OCI-LY7 (cell line): ENCODE measurements at regions not wholly inside any gene's neighbourhood (a gene's known extent, or its start where the extent isn't known, plus 50 kb on each side); places are given as distances from the start of the nearest gene placed in this dataset.
"Not testable (repeated sequence)": the region's sequence is repeated elsewhere in the genome, so short reads cannot be mapped to it uniquely, and the experiment has no call there.

Source experiments
- BruUV-seq: library from RNA; stranded (reverse); fragments of 400-500 nt; replicated peaks from 2 replicates; lab custom pipeline; 2021; lab: Mats Ljungman, UMichigan
- CTCF ChIA-PET: fragments of 300-600 bp; sonication (Branson Sonifier 250); formaldehyde crosslinking; loops from one replicate; lab custom pipeline; 2022; ENCODE audit warnings: antibody characterized with exemption; ENCODE audit not compliant: unreplicated experiment; lab: Charles Lee
- POLR2A ChIA-PET: fragments of 300-600 bp; sonication (Branson Sonifier 250); formaldehyde crosslinking; loops from one replicate; lab custom pipeline; 2022; ENCODE audit warnings: antibody characterized with exemption; lab: Charles Lee
- DNase-seq: peaks from one replicate; pipeline ENCODE4 v3.0.0-alpha.2; 2015; ENCODE audit warnings: low spot score
- H2AFZ ChIP-seq: fragments of 200-600 bp; sonication (generic), shearing (Covaris generic); 2 replicates; pipeline ENCODE4 v1.6.1; 2014; ENCODE audit warnings: mild to moderate bottlenecking, antibody characterized with exemption, low read length, moderate library complexity
- H3K27ac ChIP-seq: fragments of 200-600 bp; sonication (generic); 2 replicates; pipeline ENCODE4 v1.5.1; 2014; ENCODE audit warnings: mixed run types, low read depth, mild to moderate bottlenecking, moderate library complexity, low read length, inconsistent platforms; ENCODE audit not compliant: poor library complexity, severe bottlenecking
- H3K36me3 ChIP-seq: fragments of 200-600 bp; sonication (generic); 2 replicates; pipeline ENCODE4 v1.6.1; 2014; ENCODE audit warnings: mild to moderate bottlenecking, antibody characterized with exemption, low read length, moderate library complexity, mixed read lengths; ENCODE audit not compliant: insufficient read depth
- H3K4me1 ChIP-seq: fragments of 200-600 bp; sonication (generic); 2 replicates; pipeline ENCODE4 v1.5.1; 2014; ENCODE audit warnings: mild to moderate bottlenecking, low read length; ENCODE audit not compliant: insufficient read depth, poor library complexity, severe bottlenecking
- H3K4me2 ChIP-seq: fragments of 200-600 bp; sonication (generic); 2 replicates; pipeline ENCODE4 v1.6.1; 2014; ENCODE audit warnings: mild to moderate bottlenecking, low read length
- H3K4me3 ChIP-seq: fragments of 200-600 bp; sonication (generic); 2 replicates; pipeline ENCODE4 v1.5.1; 2014; ENCODE audit warnings: mild to moderate bottlenecking, low read depth, low read length; ENCODE audit not compliant: poor library complexity, severe bottlenecking
- H3K79me2 ChIP-seq: fragments of 200-600 bp; sonication (generic); 2 replicates; pipeline ENCODE4 v1.6.1; 2016; ENCODE audit warnings: low read depth, mild to moderate bottlenecking, low read length, moderate library complexity, mixed read lengths; ENCODE audit not compliant: insufficient read depth
- H3K9me2 ChIP-seq: fragments of 200-600 bp; sonication (generic); 2 replicates; pipeline ENCODE4 v1.6.1; 2016; ENCODE audit warnings: mild to moderate bottlenecking, low read length, mixed read lengths; ENCODE audit not compliant: insufficient read depth
- H3K9me3 ChIP-seq: fragments of 200-600 bp; sonication (generic); 2 replicates; pipeline ENCODE4 v1.6.1; 2014; ENCODE audit warnings: mild to moderate bottlenecking, mixed run types, low read length, mixed read lengths
- H4K20me1 ChIP-seq: fragments of 200-600 bp; sonication (generic); 2 replicates; pipeline ENCODE4 v1.6.1; 2014; ENCODE audit warnings: mild to moderate bottlenecking, antibody characterized with exemption, low read length, moderate library complexity, mixed read lengths; ENCODE audit not compliant: insufficient read depth
- EZH2phosphoT487 ChIP-seq: fragments of 200-600 bp; sonication (generic); IDR thresholded peaks from 2 replicates; pipeline ENCODE4 v1.6.1; 2018; ENCODE audit warnings: low read depth, borderline replicate concordance, mild to moderate bottlenecking, mixed run types, antibody characterized with exemption, low read length, moderate library complexity, mixed read lengths
- intact Hi-C: fragments of 100-400 bp; cut with micrococcal nuclease; formaldehyde crosslinking; loops from one replicate; pipeline ENCODE4 v1.10.0; 2022; ENCODE audit not compliant: unreplicated experiment
- TF ChIP-seq, protein P1 (sequence below): fragments of 200-600 bp; sonication (generic); conservative IDR thresholded peaks from 2 replicates; pipeline ENCODE4 v1.5.1; 2014; ENCODE audit warnings: mild to moderate bottlenecking, antibody characterized with exemption, low read length, moderate library complexity, mixed read lengths

GRCh38 chr18:1370552-1370951 is 465.9 kb downstream of the ADCYAP1 start:
- no peak for DNase-seq
- no peaks in the 10 kb centered on the region for H3K4me1 ChIP-seq
- TF ChIP-seq, protein P1, sequence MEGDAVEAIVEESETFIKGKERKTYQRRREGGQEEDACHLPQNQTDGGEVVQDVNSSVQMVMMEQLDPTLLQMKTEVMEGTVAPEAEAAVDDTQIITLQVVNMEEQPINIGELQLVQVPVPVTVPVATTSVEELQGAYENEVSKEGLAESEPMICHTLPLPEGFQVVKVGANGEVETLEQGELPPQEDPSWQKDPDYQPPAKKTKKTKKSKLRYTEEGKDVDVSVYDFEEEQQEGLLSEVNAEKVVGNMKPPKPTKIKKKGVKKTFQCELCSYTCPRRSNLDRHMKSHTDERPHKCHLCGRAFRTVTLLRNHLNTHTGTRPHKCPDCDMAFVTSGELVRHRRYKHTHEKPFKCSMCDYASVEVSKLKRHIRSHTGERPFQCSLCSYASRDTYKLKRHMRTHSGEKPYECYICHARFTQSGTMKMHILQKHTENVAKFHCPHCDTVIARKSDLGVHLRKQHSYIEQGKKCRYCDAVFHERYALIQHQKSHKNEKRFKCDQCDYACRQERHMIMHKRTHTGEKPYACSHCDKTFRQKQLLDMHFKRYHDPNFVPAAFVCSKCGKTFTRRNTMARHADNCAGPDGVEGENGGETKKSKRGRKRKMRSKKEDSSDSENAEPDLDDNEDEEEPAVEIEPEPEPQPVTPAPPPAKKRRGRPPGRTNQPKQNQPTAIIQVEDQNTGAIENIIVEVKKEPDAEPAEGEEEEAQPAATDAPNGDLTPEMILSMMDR, result no peak
- TF ChIP-seq EZH2phosphoT487, result no peak
- no peaks in the 10 kb centered on the region for H3K9me2 ChIP-seq
- no peak overlapping the region for H2AFZ ChIP-seq
- H3K36me3 ChIP-seq, result no peaks in the 10 kb centered on the region
- H3K4me2 ChIP-seq, result no peak overlapping the region
- no peaks in the 10 kb centered on the region for H3K79me2 ChIP-seq
- ChIA-PET POLR2A (no interaction called here), CTCF (no interaction called here)
- no peak overlapping the region for H3K4me3 ChIP-seq
- no TSS peak for BruUV-seq
- intact Hi-C loops, result no loop called here
- H4K20me1 ChIP-seq, result no peaks in the 10 kb centered on the region
- no peak overlapping the region for H3K27ac ChIP-seq
- H3K9me3 ChIP-seq, result no peaks in the 10 kb centered on the region

GRCh38 chr18:1371724-1372123 is 467.1 kb downstream of the ADCYAP1 start:
- POLR2A ChIA-PET, result interaction anchor here (0.7 kb wide), 1 partner anchor 55 kb away, joined by 3 read pairs; no protein-coding TSS in a partner anchor
- DNase-seq, result no peak
- CTCF ChIA-PET, result no interaction called here
- Histone ChIP-seq H3K9me2 (no peaks in the 10 kb centered on the region), H3K4me3 (no peak overlapping the region), H3K4me1 (no peaks in the 10 kb centered on the region), H3K4me2 (no peak overlapping the region), H4K20me1 (no peaks in the 10 kb centered on the region), H3K36me3 (no peaks in the 10 kb centered on the region), H3K9me3 (no peaks in the 10 kb centered on the region), H3K79me2 (no peaks in the 10 kb centered on the region), H3K27ac (no peak overlapping the region), H2AFZ (no peak overlapping the region)
- intact Hi-C loops, result no loop called here
- no TSS peak for BruUV-seq
- TF ChIP-seq, protein P1, result no peak
- TF ChIP-seq EZH2phosphoT487, result no peak

DNA sequence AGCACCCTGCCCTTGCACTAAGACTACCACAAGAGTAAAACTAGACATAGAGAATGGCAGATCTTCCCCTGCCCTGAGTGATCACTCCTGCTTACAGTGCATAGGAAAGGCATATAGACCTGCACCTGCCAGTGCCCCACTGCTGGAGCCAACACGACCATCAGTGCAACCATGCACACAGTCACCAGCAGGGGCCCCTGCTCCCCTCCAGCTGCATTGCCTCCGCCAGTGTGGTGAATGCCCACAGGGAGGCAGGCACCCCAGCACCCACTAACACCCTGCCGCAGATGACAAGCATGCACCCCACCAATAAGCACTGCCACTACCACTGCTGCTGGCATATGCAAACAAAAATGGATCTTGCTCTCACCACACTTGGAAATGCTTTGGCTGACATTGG is 478.8 kb downstream of the ADCYAP1 start:
- no peaks in the 10 kb centered on the region for H3K9me3 ChIP-seq
- H3K79me2 ChIP-seq, result no peaks in the 10 kb centered on the region
- DNase-seq, result no peak
- no peak overlapping the region for H3K4me3 ChIP-seq
- H3K9me2 ChIP-seq, result no peaks in the 10 kb centered on the region
- H3K4me1 ChIP-seq, result no peaks in the 10 kb centered on the region
- no peak overlapping the region for H3K4me2 ChIP-seq
- H4K20me1 ChIP-seq, result no peaks in the 10 kb centered on the region
- TF ChIP-seq, protein P1, result no peak
- TF ChIP-seq EZH2phosphoT487, result no peak
- H3K36me3 ChIP-seq, result no peaks in the 10 kb centered on the region
- no TSS peak for BruUV-seq
- ChIA-PET POLR2A (no interaction called here), CTCF (no interaction called here)
- intact Hi-C loops, result no loop called here
- no peak overlapping the region for H3K27ac ChIP-seq
- H2AFZ ChIP-seq, result no peak overlapping the region

DNA sequence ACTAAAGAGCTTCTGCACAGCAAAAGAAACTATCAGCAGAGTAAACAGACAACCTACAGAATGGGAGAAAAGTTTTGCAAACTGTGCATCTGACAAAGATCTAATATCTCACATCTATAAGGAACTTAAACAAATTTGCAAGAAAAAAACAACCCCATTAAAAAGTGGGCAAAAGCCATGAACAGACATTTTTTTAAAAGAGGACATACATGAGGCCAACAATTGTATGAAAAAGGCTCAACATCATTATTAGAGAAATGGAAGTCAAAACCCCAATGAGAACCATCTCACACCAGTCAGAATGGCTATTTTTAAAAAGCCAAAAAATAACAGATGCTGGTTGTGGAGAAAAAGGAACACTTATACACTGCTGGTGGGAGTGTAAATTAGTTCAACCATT is 483.8 kb downstream of the ADCYAP1 start:
- not testable (repeated sequence) for H3K9me3 ChIP-seq, H3K79me2 ChIP-seq

More for the DNA sequence above, 483.8 kb downstream of the ADCYAP1 start:
- BruUV-seq, POLR2A ChIA-PET, H3K4me3 ChIP-seq, CTCF ChIA-PET, H3K9me2 ChIP-seq, DNase-seq, intact Hi-C loops, H3K4me1 ChIP-seq, H3K36me3 ChIP-seq, H3K27ac ChIP-seq, H4K20me1 ChIP-seq, H2AFZ ChIP-seq, H3K4me2 ChIP-seq: not testable (repeated sequence)
